ENCODE measurements at regions not wholly inside any gene's neighbourhood (a gene's known extent, or its start where the extent isn't known, plus 50 kb on each side); places are given as distances from the start of the nearest gene placed in this dataset.

DNA sequence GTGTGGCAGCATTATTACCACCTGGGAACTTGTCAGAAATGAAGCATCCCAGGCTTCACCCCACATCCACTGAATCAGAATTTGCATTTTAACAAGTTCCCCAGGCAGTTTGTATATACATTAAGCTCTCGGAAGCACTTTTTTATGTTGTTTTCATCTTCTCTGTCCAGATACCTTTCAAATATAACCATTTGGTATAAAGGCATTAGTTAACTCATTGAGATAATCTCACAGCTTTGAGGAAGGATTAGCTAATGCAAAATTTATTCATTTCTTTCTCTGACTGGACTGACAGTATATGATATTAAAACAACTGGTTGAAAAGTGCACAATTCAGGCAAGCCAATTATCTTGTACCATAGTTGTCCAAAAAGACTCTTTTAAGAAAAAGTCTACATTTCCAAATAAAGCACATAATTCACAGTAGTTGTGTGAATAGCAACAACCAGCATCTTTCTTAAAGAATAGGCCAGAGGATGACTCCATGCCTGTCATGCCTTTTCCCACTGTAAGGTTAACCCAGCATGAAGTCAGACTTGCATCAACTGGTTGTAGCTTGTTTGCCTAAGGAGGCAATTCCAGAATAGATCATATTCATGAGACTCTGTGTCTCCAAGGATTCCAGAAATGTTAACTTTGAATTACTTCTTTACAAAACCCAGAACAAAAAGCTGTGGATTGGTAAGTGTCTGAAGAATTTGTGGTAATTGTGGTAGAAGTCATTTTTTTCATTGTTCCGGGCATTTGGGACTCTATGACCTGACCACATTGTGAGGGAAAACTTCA lies 254.3 kb upstream of the SESN3 start:
- CTCF ChIA-PET, result no interaction called here
- Histone ChIP-seq H3K27ac (ENCODE audit: low read depth in 2 of 2, low read length in 1 of 2) (no peak overlapping the region), H3K36me3 (replicated peaks in 1 of 2; ENCODE audit: control insufficient read depth in 1 of 2, insufficient read depth in 2 of 2, low read length in 1 of 2) (no peaks in the 10 kb centered on the region), H3K9ac (no peak overlapping the region), H2AFZ (ENCODE audit: low read depth) (no peak overlapping the region), H3K4me2 (no peak overlapping the region), H3K9me3 (no peaks in the 10 kb centered on the region), H3F3A (replicated peaks; ENCODE audit: insufficient read depth) (no peaks in the 10 kb centered on the region), H3K4me1 (ENCODE audit: control insufficient read depth in 1 of 2, insufficient read depth in 2 of 2, low read depth in 1 of 2, low read length in 1 of 2) (peaks cover 0 to 3% of the 10 kb centered on the region in 2 experiments; a peak in 1 of 4 replicates), H3K79me2 (ENCODE audit: insufficient read depth) (no peaks in the 10 kb centered on the region), H3K9me2 (no peaks in the 10 kb centered on the region), H3K27me3 (ENCODE audit: insufficient read depth) (no peaks in the 10 kb centered on the region; the same call in 1 of the 2 replicates), H4K20me1 (ENCODE audit: insufficient read depth) (no peaks in the 10 kb centered on the region), H3K4me3 (ENCODE audit: low read depth in 2 of 2, low read length in 1 of 2) (no peak overlapping the region)
- no peak for DNase-seq
- POLR2A ChIA-PET, result no interaction called here
- TF ChIP-seq, protein P1, sequence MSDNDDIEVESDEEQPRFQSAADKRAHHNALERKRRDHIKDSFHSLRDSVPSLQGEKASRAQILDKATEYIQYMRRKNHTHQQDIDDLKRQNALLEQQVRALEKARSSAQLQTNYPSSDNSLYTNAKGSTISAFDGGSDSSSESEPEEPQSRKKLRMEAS (IDR thresholded peaks at IDR 0.05; ENCODE audit: low read depth), result no peak
- TF ChIP-seq GABPA (IDR thresholded peaks at IDR 0.05; ENCODE audit: low read depth) (no peak), SMC3 (IDR thresholded peaks at IDR 0.05; ENCODE audit: low read depth, low read length) (no peak), USF1 (IDR thresholded peaks at IDR 0.05; ENCODE audit: borderline replicate concordance, low read depth) (no peak), RXRA (IDR thresholded peaks at IDR 0.05; ENCODE audit: borderline replicate concordance, low read depth) (no peak), NRF1 (IDR thresholded peaks at IDR 0.05; ENCODE audit: low read depth, low read length) (no peak), FOSL2 (IDR thresholded peaks at IDR 0.05; ENCODE audit: borderline replicate concordance, low read depth) (no peak), SIN3A (IDR thresholded peaks at IDR 0.05; ENCODE audit: borderline replicate concordance, low read depth, low read length) (no peak), CHD2 (IDR thresholded peaks at IDR 0.05; ENCODE audit: low read length, partially characterized antibody) (no peak)
- TF ChIP-seq, protein P2, sequence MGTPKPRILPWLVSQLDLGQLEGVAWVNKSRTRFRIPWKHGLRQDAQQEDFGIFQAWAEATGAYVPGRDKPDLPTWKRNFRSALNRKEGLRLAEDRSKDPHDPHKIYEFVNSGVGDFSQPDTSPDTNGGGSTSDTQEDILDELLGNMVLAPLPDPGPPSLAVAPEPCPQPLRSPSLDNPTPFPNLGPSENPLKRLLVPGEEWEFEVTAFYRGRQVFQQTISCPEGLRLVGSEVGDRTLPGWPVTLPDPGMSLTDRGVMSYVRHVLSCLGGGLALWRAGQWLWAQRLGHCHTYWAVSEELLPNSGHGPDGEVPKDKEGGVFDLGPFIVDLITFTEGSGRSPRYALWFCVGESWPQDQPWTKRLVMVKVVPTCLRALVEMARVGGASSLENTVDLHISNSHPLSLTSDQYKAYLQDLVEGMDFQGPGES (IDR thresholded peaks at IDR 0.05; ENCODE audit: low read depth, low read length), result no peak
- TF ChIP-seq, protein P3, sequence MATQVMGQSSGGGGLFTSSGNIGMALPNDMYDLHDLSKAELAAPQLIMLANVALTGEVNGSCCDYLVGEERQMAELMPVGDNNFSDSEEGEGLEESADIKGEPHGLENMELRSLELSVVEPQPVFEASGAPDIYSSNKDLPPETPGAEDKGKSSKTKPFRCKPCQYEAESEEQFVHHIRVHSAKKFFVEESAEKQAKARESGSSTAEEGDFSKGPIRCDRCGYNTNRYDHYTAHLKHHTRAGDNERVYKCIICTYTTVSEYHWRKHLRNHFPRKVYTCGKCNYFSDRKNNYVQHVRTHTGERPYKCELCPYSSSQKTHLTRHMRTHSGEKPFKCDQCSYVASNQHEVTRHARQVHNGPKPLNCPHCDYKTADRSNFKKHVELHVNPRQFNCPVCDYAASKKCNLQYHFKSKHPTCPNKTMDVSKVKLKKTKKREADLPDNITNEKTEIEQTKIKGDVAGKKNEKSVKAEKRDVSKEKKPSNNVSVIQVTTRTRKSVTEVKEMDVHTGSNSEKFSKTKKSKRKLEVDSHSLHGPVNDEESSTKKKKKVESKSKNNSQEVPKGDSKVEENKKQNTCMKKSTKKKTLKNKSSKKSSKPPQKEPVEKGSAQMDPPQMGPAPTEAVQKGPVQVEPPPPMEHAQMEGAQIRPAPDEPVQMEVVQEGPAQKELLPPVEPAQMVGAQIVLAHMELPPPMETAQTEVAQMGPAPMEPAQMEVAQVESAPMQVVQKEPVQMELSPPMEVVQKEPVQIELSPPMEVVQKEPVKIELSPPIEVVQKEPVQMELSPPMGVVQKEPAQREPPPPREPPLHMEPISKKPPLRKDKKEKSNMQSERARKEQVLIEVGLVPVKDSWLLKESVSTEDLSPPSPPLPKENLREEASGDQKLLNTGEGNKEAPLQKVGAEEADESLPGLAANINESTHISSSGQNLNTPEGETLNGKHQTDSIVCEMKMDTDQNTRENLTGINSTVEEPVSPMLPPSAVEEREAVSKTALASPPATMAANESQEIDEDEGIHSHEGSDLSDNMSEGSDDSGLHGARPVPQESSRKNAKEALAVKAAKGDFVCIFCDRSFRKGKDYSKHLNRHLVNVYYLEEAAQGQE (IDR thresholded peaks at IDR 0.05; ENCODE audit: low read depth, low read length), result no peak
- TF ChIP-seq, protein P4, sequence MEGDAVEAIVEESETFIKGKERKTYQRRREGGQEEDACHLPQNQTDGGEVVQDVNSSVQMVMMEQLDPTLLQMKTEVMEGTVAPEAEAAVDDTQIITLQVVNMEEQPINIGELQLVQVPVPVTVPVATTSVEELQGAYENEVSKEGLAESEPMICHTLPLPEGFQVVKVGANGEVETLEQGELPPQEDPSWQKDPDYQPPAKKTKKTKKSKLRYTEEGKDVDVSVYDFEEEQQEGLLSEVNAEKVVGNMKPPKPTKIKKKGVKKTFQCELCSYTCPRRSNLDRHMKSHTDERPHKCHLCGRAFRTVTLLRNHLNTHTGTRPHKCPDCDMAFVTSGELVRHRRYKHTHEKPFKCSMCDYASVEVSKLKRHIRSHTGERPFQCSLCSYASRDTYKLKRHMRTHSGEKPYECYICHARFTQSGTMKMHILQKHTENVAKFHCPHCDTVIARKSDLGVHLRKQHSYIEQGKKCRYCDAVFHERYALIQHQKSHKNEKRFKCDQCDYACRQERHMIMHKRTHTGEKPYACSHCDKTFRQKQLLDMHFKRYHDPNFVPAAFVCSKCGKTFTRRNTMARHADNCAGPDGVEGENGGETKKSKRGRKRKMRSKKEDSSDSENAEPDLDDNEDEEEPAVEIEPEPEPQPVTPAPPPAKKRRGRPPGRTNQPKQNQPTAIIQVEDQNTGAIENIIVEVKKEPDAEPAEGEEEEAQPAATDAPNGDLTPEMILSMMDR (IDR thresholded peaks at IDR 0.05), result no peak
- TF ChIP-seq, protein P5, sequence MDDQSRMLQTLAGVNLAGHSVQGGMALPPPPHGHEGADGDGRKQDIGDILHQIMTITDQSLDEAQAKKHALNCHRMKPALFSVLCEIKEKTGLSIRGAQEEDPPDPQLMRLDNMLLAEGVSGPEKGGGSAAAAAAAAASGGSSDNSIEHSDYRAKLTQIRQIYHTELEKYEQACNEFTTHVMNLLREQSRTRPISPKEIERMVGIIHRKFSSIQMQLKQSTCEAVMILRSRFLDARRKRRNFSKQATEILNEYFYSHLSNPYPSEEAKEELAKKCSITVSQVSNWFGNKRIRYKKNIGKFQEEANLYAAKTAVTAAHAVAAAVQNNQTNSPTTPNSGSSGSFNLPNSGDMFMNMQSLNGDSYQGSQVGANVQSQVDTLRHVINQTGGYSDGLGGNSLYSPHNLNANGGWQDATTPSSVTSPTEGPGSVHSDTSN (IDR thresholded peaks at IDR 0.05), result no peak
- 54% methylated on average over 2 of the region's 2 CpGs for WGBS (ENCODE audit: low lambda C conversion rate)
